Loucy (cell line): ENCODE measurements at regions not wholly inside any gene's neighbourhood (a gene's known extent, or its start where the extent isn't known, plus 50 kb on each side); places are given as distances from the start of the nearest gene placed in this dataset.

ENCODE experiments used
- CTCF ChIP-seq: fragments of 200-600 bp; sonication (generic); conservative IDR thresholded peaks from 2 replicates; pipeline ENCODE4 v1.5.1; 2014; ENCODE audit warnings: mild to moderate bottlenecking, antibody characterized with exemption, low read length
- EZH2phosphoT487 ChIP-seq: fragments of 200-600 bp; IDR thresholded peaks from 2 replicates; pipeline ENCODE4 v1.6.1; 2018; ENCODE audit warnings: antibody characterized with exemption, mild to moderate bottlenecking, moderate library complexity, borderline replicate concordance

GRCh38 chr12:131459773-131460365 lies 251.0 kb upstream of the SFSWAP start:
- TF ChIP-seq CTCF (no peak), EZH2phosphoT487 (no peak)
